ENCODE measurements at regions not wholly inside any gene's neighbourhood (a gene's known extent, or its start where the extent isn't known, plus 50 kb on each side); places are given as distances from the start of the nearest gene placed in this dataset.

GRCh38 chr4:1463088-1463926 lies 57.1 kb upstream of the NKX1-1 start:
- DNase-seq (ENCODE audit: low read depth) = peak; percentile 29

- DNase-seq (ENCODE audit: low read depth) = no peak
These were observed 56.5 kb upstream of the NKX1-1 start for GRCh38 chr4:1462768-1463075.

GRCh38 chr4:1462009-1462767 lies 55.9 kb upstream of the NKX1-1 start:
- no peak for DNase-seq (ENCODE audit: low read depth)

GRCh38 chr4:1460967-1461868 lies 55.0 kb upstream of the NKX1-1 start:
- DNase-seq (ENCODE audit: low read depth) = no peak

- no peak for DNase-seq (ENCODE audit: low read depth)
These were observed 53.7 kb upstream of the NKX1-1 start for GRCh38 chr4:1459722-1460511.

GRCh38 chr4:1459081-1459721 lies 53.0 kb upstream of the NKX1-1 start:
- no peak for DNase-seq (ENCODE audit: low read depth)

GRCh38 chr4:1458581-1458980 lies 52.3 kb upstream of the NKX1-1 start:
- DNase-seq (ENCODE audit: low read depth) = no peak
